Chondrocyte (in vitro differentiated cells): ENCODE measurements at regions not wholly inside any gene's neighbourhood (a gene's known extent, or its start where the extent isn't known, plus 50 kb on each side); places are given as distances from the start of the nearest gene placed in this dataset.

Source experiments
- DNase-seq: peaks from one replicate; pipeline ENCODE4 v3.0.0; 2021; ENCODE audit warnings: mixed read lengths, low spot score
- H3K27ac Mint-ChIP-seq: one replicate; pipeline ENCODE4 v1.8.0; 2021; ENCODE audit warnings: mild to moderate bottlenecking, moderate library complexity, mixed read lengths; ENCODE audit not compliant: unreplicated experiment
- H3K27me3 Mint-ChIP-seq: 2 replicates; pipeline ENCODE4 v1.8.0; 2021; ENCODE audit warnings: low read depth, mixed read lengths
- H3K36me3 Mint-ChIP-seq: 2 replicates; pipeline ENCODE4 v1.8.0; 2021; ENCODE audit warnings: low read depth, mixed read lengths
- H3K4me1 Mint-ChIP-seq: 2 replicates; pipeline ENCODE4 v1.8.0; 2021; ENCODE audit warnings: low read depth, mild to moderate bottlenecking, mixed read lengths
- H3K4me3 Mint-ChIP-seq: one replicate; pipeline ENCODE4 v1.8.0; 2021; ENCODE audit warnings: mild to moderate bottlenecking, moderate library complexity, mixed read lengths; ENCODE audit not compliant: unreplicated experiment
- H3K9me3 Mint-ChIP-seq: 2 replicates; pipeline ENCODE4 v1.8.0; 2021; ENCODE audit warnings: low read depth, mixed read lengths
- CTCF ChIP-seq: fragments of 200-600 bp; sonication (generic); IDR thresholded peaks from 2 replicates; pipeline ENCODE4 v1.5.0; 2021; ENCODE audit warnings: antibody characterized with exemption, mild to moderate bottlenecking, moderate library complexity

GRCh38 chr4:126137782-126138170 lies 823.0 kb downstream of the FAT4 start:
- no peak for DNase-seq
- no peak for TF ChIP-seq CTCF
- H3K9me3 Mint-ChIP-seq = peaks cover 14% of the 10 kb centered on the region
- H3K4me3 Mint-ChIP-seq = no peak overlapping the region
- no peaks in the 10 kb centered on the region for H3K27me3 Mint-ChIP-seq
- H3K4me1 Mint-ChIP-seq = no peaks in the 10 kb centered on the region
- no peaks in the 10 kb centered on the region for H3K36me3 Mint-ChIP-seq
- no peak overlapping the region for H3K27ac Mint-ChIP-seq

GRCh38 chr4:126144543-126145237 lies 829.9 kb downstream of the FAT4 start:
- H3K36me3 Mint-ChIP-seq = peaks cover 6% of the 10 kb centered on the region
- DNase-seq = no peak
- TF ChIP-seq CTCF = no peak
- no peak overlapping the region for H3K4me3 Mint-ChIP-seq
- no peak overlapping the region for H3K27ac Mint-ChIP-seq
- no peaks in the 10 kb centered on the region for H3K27me3 Mint-ChIP-seq
- H3K9me3 Mint-ChIP-seq = peaks cover 4% of the 10 kb centered on the region
- H3K4me1 Mint-ChIP-seq = no peaks in the 10 kb centered on the region

- no peak for TF ChIP-seq CTCF
- Mint-ChIP-seq H3K4me3 (no peak overlapping the region), H3K27ac (no peak overlapping the region), H3K27me3 (no peaks in the 10 kb centered on the region), H3K36me3 (peaks cover 2% of the 10 kb centered on the region), H3K9me3 (peaks cover 6% of the 10 kb centered on the region), H3K4me1 (no peaks in the 10 kb centered on the region)
- DNase-seq = no peak
Observed at GRCh38 chr4:126168484-126168883, 853.7 kb downstream of the FAT4 start.

GRCh38 chr4:126172126-126172525 lies 857.4 kb downstream of the FAT4 start:
- TF ChIP-seq CTCF = no peak
- Mint-ChIP-seq H3K27me3 (no peaks in the 10 kb centered on the region), H3K36me3 (no peaks in the 10 kb centered on the region), H3K4me3 (no peak overlapping the region), H3K27ac (no peak overlapping the region), H3K4me1 (no peaks in the 10 kb centered on the region), H3K9me3 (no peaks in the 10 kb centered on the region)
- no peak for DNase-seq

- DNase-seq = no peak
- no peaks in the 10 kb centered on the region for H3K27me3 Mint-ChIP-seq
- H3K36me3 Mint-ChIP-seq = no peaks in the 10 kb centered on the region
- H3K27ac Mint-ChIP-seq = no peak overlapping the region
- H3K9me3 Mint-ChIP-seq = no peaks in the 10 kb centered on the region
- no peak overlapping the region for H3K4me3 Mint-ChIP-seq
- no peaks in the 10 kb centered on the region for H3K4me1 Mint-ChIP-seq
- no peak for TF ChIP-seq CTCF
Observed at GRCh38 chr4:126174627-126175026, 859.9 kb downstream of the FAT4 start.
